Gastrocnemius medialis (tissue), 4 donors: ENCODE measurements at regions not wholly inside any gene's neighbourhood (a gene's known extent, or its start where the extent isn't known, plus 50 kb on each side); places are given as distances from the start of the nearest gene placed in this dataset.

Source experiments
- ATAC-seq, 2 donors: fragments of 150-250 bp; one replicate each; pipeline ENCODE4 v1.9.1; 2016
- DNase-seq, 2 donors: peaks; one replicate each; pipeline ENCODE4 v3.0.0-alpha.2; 2019
- H3K27ac ChIP-seq, 4 donors: fragments of 200-600 bp; sonication (generic); 1 replicate in 1 of 4; 2 replicates in 3 of 4; pipeline ENCODE4 v1.5.1; 2016 to 2018; ENCODE audit warnings: mild to moderate bottlenecking in 2 of 4, moderate library complexity in 1 of 4
- H3K27me3 ChIP-seq, 3 donors: fragments of 200-600 bp; sonication (generic) in 2 of 3; 1 replicate in 1 of 3; 2 replicates in 2 of 3; pipeline versions ENCODE4 v1.5.1 to v1.6.0; 2016 to 2019; ENCODE audit warnings: mild to moderate bottlenecking in 1 of 3, moderate library complexity in 1 of 3
- H3K36me3 ChIP-seq, 2 donors: fragments of 200-600 bp; sonication (generic) in 1 of 2; one replicate each; pipeline ENCODE4 v1.5.1; 2017 to 2018
- H3K4me1 ChIP-seq, 2 donors: fragments of 200-600 bp; sonication (generic) in 1 of 2; one replicate each; pipeline ENCODE4 v1.5.1; 2016 to 2017; ENCODE audit warnings: mild to moderate bottlenecking in 2 of 2
- H3K4me3 ChIP-seq, 4 donors: fragments of 200-600 bp; sonication (generic) in 3 of 4; 1 replicate in 1 of 4; 2 replicates in 3 of 4; pipeline ENCODE4 v1.5.1; 2016 to 2019; ENCODE audit warnings: mild to moderate bottlenecking in 2 of 4
- H3K9me3 ChIP-seq, 3 donors: fragments of 200-600 bp; sonication (generic) in 2 of 3; 1 replicate in 1 of 3; 2 replicates in 2 of 3; pipeline ENCODE4 v1.5.1; 2016 to 2019
- POLR2A ChIP-seq, 2 donors: fragments of 450-650 bp; IDR thresholded peaks; one replicate each; pipeline ENCODE4 v1.6.1; 2017; ENCODE audit warnings: antibody characterized with exemption in 2 of 2, mild to moderate bottlenecking in 2 of 2, moderate library complexity in 2 of 2
- in situ Hi-C, 4 donors: fragments of 200-750 bp; cut with MboI; loops; one replicate each; pipeline versions ENCODE4 v1.15.0 to v1.8.0; 2017; ENCODE audit warnings: low sequenced_read_pairs in 4 of 4
- intact Hi-C: fragments of 100-400 bp; cut with DNase I; formaldehyde crosslinking; loops from one replicate; pipeline ENCODE4 v1.15.1; 2023; ENCODE audit warnings: low total_unique reads
- TF ChIP-seq, protein P1 (sequence below), 5 experiments: fragments of 450-650 bp in 3 of 5; fragments of 200-600 bp in 2 of 5; sonication (generic) in 2 of 5; IDR thresholded peaks in 4 of 5; conservative IDR thresholded peaks in 1 of 5; 1 replicate in 4 of 5; 2 replicates in 1 of 5; pipeline ENCODE4 v1.5.1; 2016 to 2019; ENCODE audit warnings: antibody characterized with exemption in 5 of 5, mild to moderate bottlenecking in 3 of 5, moderate library complexity in 3 of 5

DNA sequence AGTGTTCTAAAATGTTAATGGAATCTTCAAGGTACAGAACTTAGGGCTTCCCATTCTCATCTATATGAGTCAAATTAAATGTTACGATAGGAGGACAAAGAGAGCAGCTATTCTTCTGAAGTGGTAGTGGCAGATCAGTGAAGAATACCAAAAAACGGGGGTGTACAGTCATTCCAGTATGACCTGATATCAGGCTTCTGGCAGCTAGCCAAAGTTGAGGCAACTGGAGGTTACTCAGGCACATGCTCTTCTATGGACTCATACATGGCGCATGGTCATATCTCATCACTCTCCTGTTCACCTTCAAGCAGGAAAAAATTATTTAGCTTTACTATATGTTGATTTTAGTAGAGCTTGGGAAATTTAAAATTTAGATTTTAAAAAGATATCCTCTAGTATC, 1608.8 kb downstream of the GRIK2 start:
- H3K27me3 ChIP-seq: no peaks in the 10 kb centered on the region
- in situ Hi-C loops: no loop called here

GRCh38 chr6:103001724-103002123, 1608.2 kb downstream of the GRIK2 start:
- intact Hi-C loops: no loop called here

More for the DNA sequence above, 1608.8 kb downstream of the GRIK2 start:
- Histone ChIP-seq H3K4me1 (no peaks in the 10 kb centered on the region), H3K36me3 (no peaks in the 10 kb centered on the region), H3K9me3 (no peaks in the 10 kb centered on the region), H3K27ac (no peak overlapping the region), H3K4me3 (no peak overlapping the region)
- intact Hi-C loops: no loop called here
- no peak for DNase-seq
- ATAC-seq: no peak
- TF ChIP-seq POLR2A (IDR thresholded peaks at IDR 0.05): no peak
- TF ChIP-seq, protein P1, sequence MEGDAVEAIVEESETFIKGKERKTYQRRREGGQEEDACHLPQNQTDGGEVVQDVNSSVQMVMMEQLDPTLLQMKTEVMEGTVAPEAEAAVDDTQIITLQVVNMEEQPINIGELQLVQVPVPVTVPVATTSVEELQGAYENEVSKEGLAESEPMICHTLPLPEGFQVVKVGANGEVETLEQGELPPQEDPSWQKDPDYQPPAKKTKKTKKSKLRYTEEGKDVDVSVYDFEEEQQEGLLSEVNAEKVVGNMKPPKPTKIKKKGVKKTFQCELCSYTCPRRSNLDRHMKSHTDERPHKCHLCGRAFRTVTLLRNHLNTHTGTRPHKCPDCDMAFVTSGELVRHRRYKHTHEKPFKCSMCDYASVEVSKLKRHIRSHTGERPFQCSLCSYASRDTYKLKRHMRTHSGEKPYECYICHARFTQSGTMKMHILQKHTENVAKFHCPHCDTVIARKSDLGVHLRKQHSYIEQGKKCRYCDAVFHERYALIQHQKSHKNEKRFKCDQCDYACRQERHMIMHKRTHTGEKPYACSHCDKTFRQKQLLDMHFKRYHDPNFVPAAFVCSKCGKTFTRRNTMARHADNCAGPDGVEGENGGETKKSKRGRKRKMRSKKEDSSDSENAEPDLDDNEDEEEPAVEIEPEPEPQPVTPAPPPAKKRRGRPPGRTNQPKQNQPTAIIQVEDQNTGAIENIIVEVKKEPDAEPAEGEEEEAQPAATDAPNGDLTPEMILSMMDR (IDR thresholded peaks at IDR 0.05 in 4 of 5, conservative IDR thresholded peaks at IDR 0.05 in 1 of 5): no peak

DNA sequence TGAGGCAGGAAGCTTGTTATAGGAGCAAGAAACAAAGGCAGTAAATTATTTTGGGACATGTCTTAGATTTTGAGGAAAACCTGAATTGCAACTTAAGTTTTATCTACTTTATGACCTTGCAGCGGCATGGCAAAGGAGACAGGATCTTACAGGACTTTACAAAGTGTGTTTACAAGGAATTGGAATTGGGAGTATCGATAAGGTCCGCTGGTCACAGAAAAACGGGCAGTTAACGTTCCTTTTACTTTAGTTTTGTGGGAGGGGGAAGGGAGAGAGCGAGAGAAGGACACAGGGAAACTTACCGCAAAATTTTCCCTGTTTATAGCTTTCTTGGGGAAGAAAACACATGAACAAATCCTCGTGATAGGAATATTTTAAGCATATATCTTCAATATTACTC, 1607.2 kb downstream of the GRIK2 start:
- intact Hi-C loops: no loop called here

More at GRCh38 chr6:103001724-103002123, 1608.2 kb downstream of the GRIK2 start:
- H3K9me3 ChIP-seq: no peaks in the 10 kb centered on the region
- in situ Hi-C loops: no loop called here
- ATAC-seq (no peak), DNase-seq (no peak)
- no peaks in the 10 kb centered on the region for H3K4me1 ChIP-seq
- no peaks in the 10 kb centered on the region for H3K36me3 ChIP-seq
- no peak for TF ChIP-seq POLR2A (IDR thresholded peaks at IDR 0.05)
- no peaks in the 10 kb centered on the region for H3K27me3 ChIP-seq
- no peak overlapping the region for H3K4me3 ChIP-seq
- H3K27ac ChIP-seq: no peak overlapping the region

GRCh38 chr6:102995491-102995890, 1602.0 kb downstream of the GRIK2 start:
- DNase-seq (no peak), ATAC-seq (no peak)
- Histone ChIP-seq H3K4me3 (no peak overlapping the region), H3K27ac (no peak overlapping the region), H3K27me3 (no peaks in the 10 kb centered on the region), H3K4me1 (no peaks in the 10 kb centered on the region), H3K9me3 (no peaks in the 10 kb centered on the region), H3K36me3 (no peaks in the 10 kb centered on the region)
- TF ChIP-seq, protein P1 (IDR thresholded peaks at IDR 0.05 in 4 of 5, conservative IDR thresholded peaks at IDR 0.05 in 1 of 5): no peak
- TF ChIP-seq POLR2A (IDR thresholded peaks at IDR 0.05): no peak
- intact Hi-C loops: no loop called here
- in situ Hi-C loops: no loop called here

More for the DNA sequence above, 1607.2 kb downstream of the GRIK2 start:
- TF ChIP-seq POLR2A (IDR thresholded peaks at IDR 0.05): no peak
- H3K9me3 ChIP-seq: no peaks in the 10 kb centered on the region
- H3K4me3 ChIP-seq: no peak overlapping the region
- in situ Hi-C loops: no loop called here
- no peak for ATAC-seq
- no peak overlapping the region for H3K27ac ChIP-seq
- H3K27me3 ChIP-seq: no peaks in the 10 kb centered on the region
- no peaks in the 10 kb centered on the region for H3K36me3 ChIP-seq
- no peak for DNase-seq
- no peaks in the 10 kb centered on the region for H3K4me1 ChIP-seq

DNA sequence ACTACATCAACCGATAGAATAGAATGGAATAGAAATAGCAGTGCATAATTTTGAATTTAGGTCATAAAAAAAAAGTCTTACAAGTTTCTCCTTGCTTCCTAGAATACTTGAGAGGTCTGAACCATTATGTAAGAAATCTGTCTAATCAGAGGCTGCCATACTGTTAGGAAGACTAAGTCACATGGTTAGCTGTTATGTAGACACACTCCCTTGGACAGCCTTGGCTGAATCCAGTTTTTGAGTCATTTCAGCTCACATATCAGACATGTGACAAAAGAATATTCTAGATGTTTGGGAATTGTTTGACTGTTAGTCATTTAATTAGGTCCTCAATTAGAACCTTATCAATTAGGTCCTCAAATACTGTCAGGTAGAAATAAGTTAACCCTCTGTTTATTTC, 1601.4 kb downstream of the GRIK2 start:
- no peak overlapping the region for H3K4me3 ChIP-seq
- no peak for DNase-seq
- TF ChIP-seq, protein P1 (IDR thresholded peaks at IDR 0.05 in 4 of 5, conservative IDR thresholded peaks at IDR 0.05 in 1 of 5): no peak
- TF ChIP-seq POLR2A (IDR thresholded peaks at IDR 0.05): no peak
- H3K4me1 ChIP-seq: no peaks in the 10 kb centered on the region
- ATAC-seq: no peak
- intact Hi-C loops (no loop called here), in situ Hi-C loops (no loop called here)
- no peaks in the 10 kb centered on the region for H3K9me3 ChIP-seq
- H3K27me3 ChIP-seq: no peaks in the 10 kb centered on the region
- H3K27ac ChIP-seq: no peak overlapping the region
- no peaks in the 10 kb centered on the region for H3K36me3 ChIP-seq

DNA sequence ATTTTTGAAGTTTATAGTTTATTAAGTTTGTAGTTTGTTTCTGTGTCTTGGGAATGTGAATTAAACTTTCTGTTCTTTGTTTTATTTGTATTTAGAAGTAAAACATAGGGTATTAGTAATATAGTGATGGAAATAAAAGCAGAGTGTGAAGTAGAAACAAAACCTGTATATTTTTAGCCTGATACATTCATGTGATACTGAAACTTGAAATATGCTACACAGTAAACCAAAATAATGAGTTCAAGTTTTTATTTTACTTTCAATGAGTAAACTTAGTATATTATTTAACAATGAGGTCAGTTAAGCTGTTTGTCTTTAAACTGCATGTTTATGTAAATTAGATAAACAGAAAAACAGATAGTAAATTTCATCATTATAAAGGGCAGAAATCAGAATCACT, 1592.6 kb downstream of the GRIK2 start:
- no peaks in the 10 kb centered on the region for H3K27me3 ChIP-seq
- in situ Hi-C loops: no loop called here
- no peak overlapping the region for H3K27ac ChIP-seq
- DNase-seq (no peak), ATAC-seq (no peak)
- no peaks in the 10 kb centered on the region for H3K9me3 ChIP-seq
- TF ChIP-seq POLR2A (IDR thresholded peaks at IDR 0.05): no peak
- TF ChIP-seq, protein P1 (IDR thresholded peaks at IDR 0.05 in 4 of 5, conservative IDR thresholded peaks at IDR 0.05 in 1 of 5): no peak
- no peaks in the 10 kb centered on the region for H3K36me3 ChIP-seq
- H3K4me1 ChIP-seq: no peaks in the 10 kb centered on the region
- no peak overlapping the region for H3K4me3 ChIP-seq
- intact Hi-C loops: no loop called here
